H9 (cell line): ENCODE measurements at regions not wholly inside any gene's neighbourhood (a gene's known extent, or its start where the extent isn't known, plus 50 kb on each side); places are given as distances from the start of the nearest gene placed in this dataset.

Experiments
- DNase-seq: peaks from one replicate; pipeline ENCODE4 v3.0.0-alpha.2; 2017
- H2AFZ ChIP-seq: one replicate; pipeline ENCODE4 v1.6.1; 2013; ENCODE audit warnings: mild to moderate bottlenecking, low read length, control low read depth, moderate library complexity
- H2AK5ac ChIP-seq: 2 replicates; pipeline ENCODE4 v1.6.1; 2013; ENCODE audit warnings: low read length, control low read depth, mixed read lengths; ENCODE audit not compliant: insufficient read length
- H2BK120ac ChIP-seq: one replicate; pipeline ENCODE4 v1.6.1; 2013; ENCODE audit warnings: low read depth, mild to moderate bottlenecking, low read length, control low read depth, inconsistent platforms; ENCODE audit not compliant: poor library complexity, severe bottlenecking
- H2BK12ac ChIP-seq: 2 replicates; pipeline ENCODE4 v1.6.1; 2013; ENCODE audit warnings: low read length, control low read depth, mixed read lengths, low read depth; ENCODE audit not compliant: insufficient read length
- H2BK15ac ChIP-seq: 2 replicates; pipeline ENCODE4 v1.6.1; 2013; ENCODE audit warnings: low read depth, low read length, control low read depth
- H2BK20ac ChIP-seq: one replicate; pipeline ENCODE4 v1.6.1; 2013; ENCODE audit warnings: low read depth, mild to moderate bottlenecking, low read length, control low read depth, inconsistent platforms; ENCODE audit not compliant: poor library complexity, severe bottlenecking
- H2BK5ac ChIP-seq: 2 replicates; pipeline ENCODE4 v1.6.1; 2013; ENCODE audit warnings: low read length, control low read depth, mixed read lengths; ENCODE audit not compliant: insufficient read length
- H3K14ac ChIP-seq: 2 replicates; pipeline ENCODE4 v1.6.1; 2013; ENCODE audit warnings: low read length, control low read depth; ENCODE audit not compliant: insufficient read depth
- H3K18ac ChIP-seq: 2 replicates; pipeline ENCODE4 v1.6.1; 2013; ENCODE audit warnings: low read depth, mild to moderate bottlenecking, mixed read lengths, low read length, control low read depth; ENCODE audit not compliant: insufficient read length
- H3K23ac ChIP-seq: 2 replicates; pipeline ENCODE4 v1.6.1; 2013; ENCODE audit warnings: low read length, control low read depth, mixed read lengths, low read depth; ENCODE audit not compliant: insufficient read length
- H3K23me2 ChIP-seq: 2 replicates; pipeline ENCODE4 v1.6.1; 2013; ENCODE audit warnings: low read depth, mild to moderate bottlenecking, mixed read lengths, low read length, control low read depth; ENCODE audit not compliant: insufficient read length, poor library complexity, severe bottlenecking
- H3K27ac ChIP-seq: 2 replicates; pipeline ENCODE4 v1.5.1; 2013; ENCODE audit warnings: low read length, control low read depth, mixed read lengths, low read depth; ENCODE audit not compliant: insufficient read length
- H3K27me3 ChIP-seq: 2 replicates; pipeline ENCODE4 v1.6.1; 2013; ENCODE audit warnings: low read length, control low read depth, inconsistent platforms; ENCODE audit not compliant: insufficient read depth
- H3K4ac ChIP-seq: 2 replicates; pipeline ENCODE4 v1.6.1; 2013; ENCODE audit warnings: low read depth, mild to moderate bottlenecking, control low read depth, inconsistent platforms, low read length, moderate library complexity
- H3K4me1 ChIP-seq: 2 replicates; pipeline ENCODE4 v1.6.1; 2013; ENCODE audit warnings: low read length, control low read depth, inconsistent platforms; ENCODE audit not compliant: insufficient read depth
- H3K4me2 ChIP-seq: 2 replicates; pipeline ENCODE4 v1.6.1; 2013; ENCODE audit warnings: low read length, control low read depth, mixed read lengths; ENCODE audit not compliant: insufficient read length, insufficient read depth
- H3K56ac ChIP-seq: 2 replicates; pipeline ENCODE4 v1.6.1; 2013; ENCODE audit warnings: low read depth, mild to moderate bottlenecking, mixed read lengths, low read length, control low read depth; ENCODE audit not compliant: insufficient read length
- H3K79me1 ChIP-seq: 2 replicates; pipeline ENCODE4 v1.6.1; 2013; ENCODE audit warnings: low read depth, mild to moderate bottlenecking, moderate library complexity, low read length, control low read depth, inconsistent platforms; ENCODE audit not compliant: insufficient read depth, poor library complexity, severe bottlenecking
- H3K79me2 ChIP-seq: 2 replicates; pipeline ENCODE4 v1.6.1; 2013; ENCODE audit warnings: low read length, control low read depth, inconsistent platforms; ENCODE audit not compliant: insufficient read depth
- H3K9ac ChIP-seq: 2 replicates; pipeline ENCODE4 v1.6.1; 2013; ENCODE audit warnings: low read length, control low read depth, mixed read lengths; ENCODE audit not compliant: insufficient read length; ENCODE audit errors: extremely low read depth
- H3K9me3 ChIP-seq: one replicate; pipeline ENCODE4 v1.6.1; 2013; ENCODE audit warnings: low read depth, low read length, inconsistent platforms; ENCODE audit not compliant: control insufficient read depth
- H3T11ph ChIP-seq: one replicate; pipeline ENCODE4 v1.6.1; 2013; ENCODE audit warnings: mild to moderate bottlenecking, low read length, control low read depth, inconsistent platforms
- H4K20me1 ChIP-seq: one replicate; pipeline ENCODE4 v1.6.1; 2013; ENCODE audit not compliant: control insufficient read depth, insufficient read length, insufficient read depth
- H4K5ac ChIP-seq: 2 replicates; pipeline ENCODE4 v1.6.1; 2013; ENCODE audit warnings: low read depth, mild to moderate bottlenecking, mixed read lengths, low read length, control low read depth; ENCODE audit not compliant: insufficient read length
- H4K8ac ChIP-seq: replicated peaks from 2 replicates; pipeline ENCODE4 v1.6.1; 2013; ENCODE audit warnings: low read length, control low read depth, mixed read lengths, low read depth; ENCODE audit not compliant: insufficient read length
- H4K91ac ChIP-seq: 2 replicates; pipeline ENCODE4 v1.6.1; 2013; ENCODE audit warnings: low read depth, mild to moderate bottlenecking, moderate library complexity, mixed read lengths, low read length, control low read depth; ENCODE audit not compliant: insufficient read length
- H3K27ac Mint-ChIP-seq, 3 experiments: 2 replicates in 2 of 3; 3 replicates in 1 of 3; pipeline ENCODE4 v1.8.0; 2020 to 2021; ENCODE audit warnings: mixed read lengths in 3 of 3, mild to moderate bottlenecking in 1 of 3, moderate library complexity in 1 of 3
- H3K27me3 Mint-ChIP-seq: 2 replicates; pipeline ENCODE4 v1.8.0; 2021; ENCODE audit warnings: low read depth, mild to moderate bottlenecking, moderate library complexity, mixed read lengths
- H3K36me3 Mint-ChIP-seq, 3 experiments: 2 replicates in 2 of 3; 3 replicates in 1 of 3; pipeline ENCODE4 v1.8.0; 2020 to 2021; ENCODE audit warnings: low read depth in 3 of 3, mixed read lengths in 3 of 3; ENCODE audit not compliant: insufficient read depth in 1 of 3
- H3K4me1 Mint-ChIP-seq, 2 experiments: 2 replicates each; pipeline ENCODE4 v1.8.0; 2020; ENCODE audit warnings: mixed read lengths in 2 of 2
- H3K4me3 Mint-ChIP-seq, 2 experiments: 2 replicates in 1 of 2; 3 replicates in 1 of 2; pipeline ENCODE4 v1.8.0; 2020 to 2021; ENCODE audit warnings: mild to moderate bottlenecking in 2 of 2, mixed read lengths in 2 of 2, moderate library complexity in 1 of 2
- H3K9me3 Mint-ChIP-seq, 2 experiments: 2 replicates in 1 of 2; 3 replicates in 1 of 2; pipeline ENCODE4 v1.8.0; 2020; ENCODE audit warnings: mild to moderate bottlenecking in 2 of 2, mixed read lengths in 2 of 2, moderate library complexity in 1 of 2
- CTCF ChIP-seq: fragments of 200-600 bp; sonication (generic); conservative IDR thresholded peaks from 3 replicates; pipeline ENCODE4 v1.8.0; 2021; ENCODE audit warnings: antibody characterized with exemption, mild to moderate bottlenecking

GRCh38 chr3:166123576-166123975, 286.4 kb upstream of the BCHE start:
- Histone ChIP-seq H3K18ac (no peak overlapping the region), H2BK12ac (no peak overlapping the region), H4K8ac (no peak overlapping the region), H3T11ph (no peak overlapping the region), H2BK5ac (no peak overlapping the region), H3K14ac (no peak overlapping the region), H3K23ac (no peak overlapping the region), H2BK20ac (no peak overlapping the region), H3K23me2 (no peaks in the 10 kb centered on the region), H2AFZ (no peak overlapping the region), H2AK5ac (no peak overlapping the region), H4K20me1 (no peaks in the 10 kb centered on the region), H3K56ac (no peak overlapping the region), H3K79me2 (no peaks in the 10 kb centered on the region), H3K9ac (no peak overlapping the region), H3K4me1 (no peaks in the 10 kb centered on the region), H3K27me3 (no peaks in the 10 kb centered on the region), H3K4me2 (no peak overlapping the region), H3K79me1 (no peaks in the 10 kb centered on the region), H4K91ac (no peak overlapping the region), H2BK15ac (no peak overlapping the region), H3K4ac (no peak overlapping the region), H3K27ac (no peak overlapping the region), H4K5ac (no peak overlapping the region), H3K9me3 (no peaks in the 10 kb centered on the region), H2BK120ac (no peak overlapping the region)
- peaks cover 0 to 11% of the 10 kb centered on the region in 2 experiments; a peak in 3 of 5 replicates for H3K9me3 Mint-ChIP-seq
- no peaks in the 10 kb centered on the region; a peak in 2 of 7 replicates for H3K36me3 Mint-ChIP-seq
- no peaks in the 10 kb centered on the region for H3K27me3 Mint-ChIP-seq
- TF ChIP-seq CTCF = no peak
- DNase-seq = no peak
- H3K27ac Mint-ChIP-seq = no peak overlapping the region
- peaks cover 0 to 3% of the 10 kb centered on the region in 2 experiments; a peak in 2 of 4 replicates for H3K4me1 Mint-ChIP-seq
- no peak overlapping the region for H3K4me3 Mint-ChIP-seq
